Medulla oblongata (tissue), 1 donor: ENCODE measurements at regions not wholly inside any gene's neighbourhood (a gene's known extent, or its start where the extent isn't known, plus 50 kb on each side); places are given as distances from the start of the nearest gene placed in this dataset.
"Not testable (repeated sequence)": the region's sequence is repeated elsewhere in the genome, so short reads cannot be mapped to it uniquely, and the experiment has no call there.

Experiments
- DNase-seq: peaks from one replicate; pipeline ENCODE4 v3.0.0-alpha.2; 2015; ENCODE audit errors: extremely low spot score

DNA sequence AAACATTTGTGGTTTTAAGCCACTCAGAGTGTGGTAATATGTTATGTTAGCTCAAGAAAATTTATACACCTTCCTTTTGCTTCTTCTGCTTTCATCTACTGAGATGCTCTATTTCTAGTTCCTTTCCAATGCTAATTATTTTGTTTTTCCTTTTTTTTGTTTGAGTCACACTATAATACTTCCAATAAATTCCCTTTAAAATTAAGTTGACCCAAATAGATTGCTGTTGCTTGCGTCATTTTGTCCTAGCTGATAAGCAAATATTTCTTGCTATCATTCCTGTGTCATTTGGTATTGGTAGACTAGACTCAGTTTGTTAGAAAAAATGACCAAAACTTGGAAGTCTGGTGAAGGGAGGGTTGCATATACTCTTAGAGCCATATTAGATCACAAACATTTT, 437.0 kb upstream of the CNTN6 start:
- no peak for DNase-seq

DNA sequence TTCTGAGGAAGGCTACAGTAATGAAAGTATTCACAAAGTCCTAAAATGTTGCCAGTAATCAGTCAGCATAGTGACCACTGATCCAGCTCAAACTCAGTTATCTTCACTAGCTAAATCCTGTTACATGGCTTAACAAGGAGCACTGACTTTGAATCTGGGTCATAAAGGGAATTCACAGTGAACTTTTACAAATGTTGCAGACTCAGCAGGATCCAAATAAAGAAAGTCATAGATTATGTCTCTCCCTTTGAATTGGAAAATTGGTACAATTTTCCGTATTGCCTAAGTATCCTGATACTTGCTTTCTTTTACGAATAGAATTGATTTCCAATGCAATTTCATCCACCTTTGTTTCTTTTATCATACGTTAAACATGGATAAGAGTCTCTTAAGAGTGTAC, 431.5 kb upstream of the CNTN6 start:
- DNase-seq, result no peak

DNA sequence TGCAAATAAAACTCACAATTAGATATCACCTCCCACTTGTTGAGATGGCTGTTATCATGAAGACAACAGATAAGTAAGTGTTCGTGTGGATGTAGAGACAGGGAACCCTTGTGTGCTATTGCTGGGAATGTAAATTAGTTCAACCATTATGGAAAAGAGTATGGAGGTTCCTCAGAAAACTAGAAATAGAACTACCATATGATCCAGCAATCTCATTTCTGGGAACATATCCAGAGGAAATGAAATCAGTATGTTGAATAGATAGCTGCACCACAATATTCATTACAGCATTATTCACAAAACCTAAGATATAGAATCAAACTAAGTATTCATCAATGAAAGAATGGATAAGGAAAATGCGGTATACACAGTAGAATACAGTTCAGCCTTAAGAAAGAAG, 418.7 kb upstream of the CNTN6 start:
- no peak for DNase-seq

DNA sequence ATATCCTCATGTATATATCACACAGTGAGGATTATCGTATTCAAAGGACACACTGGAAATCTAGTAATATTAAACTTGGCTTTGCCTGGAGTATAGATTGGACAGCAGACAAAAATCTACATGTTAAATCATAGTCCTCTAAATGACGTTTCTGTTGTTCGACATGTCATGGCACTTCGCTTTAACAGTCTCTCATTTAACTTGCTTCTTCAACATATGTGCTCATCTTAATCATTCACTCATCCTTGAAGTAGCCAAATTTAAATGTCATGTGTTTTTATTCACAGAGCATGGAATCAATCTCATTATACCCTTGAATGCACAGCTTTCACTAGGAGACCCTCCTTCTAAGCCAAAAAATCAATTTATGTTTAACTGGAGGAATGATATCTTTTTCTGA, 417.0 kb upstream of the CNTN6 start:
- no peak for DNase-seq

DNA sequence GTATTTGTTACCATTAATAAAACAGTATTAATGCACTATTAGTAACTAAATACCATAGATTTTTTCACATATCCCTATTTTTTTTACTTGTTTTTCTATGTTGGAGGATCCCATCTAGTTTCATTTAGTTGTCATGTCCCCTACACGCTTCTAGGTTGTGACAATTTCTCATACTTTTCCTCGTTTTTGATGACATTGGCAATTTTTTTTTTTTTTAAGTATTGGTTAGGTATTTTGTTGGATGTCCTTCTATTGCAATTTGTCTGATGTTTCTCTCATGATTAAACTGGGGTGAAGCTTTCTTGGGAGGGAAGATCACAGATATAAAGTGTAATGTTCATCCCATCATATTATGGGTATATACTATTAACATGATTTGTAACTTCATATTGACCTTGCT, 409.1 kb upstream of the CNTN6 start:
- no peak for DNase-seq

DNA sequence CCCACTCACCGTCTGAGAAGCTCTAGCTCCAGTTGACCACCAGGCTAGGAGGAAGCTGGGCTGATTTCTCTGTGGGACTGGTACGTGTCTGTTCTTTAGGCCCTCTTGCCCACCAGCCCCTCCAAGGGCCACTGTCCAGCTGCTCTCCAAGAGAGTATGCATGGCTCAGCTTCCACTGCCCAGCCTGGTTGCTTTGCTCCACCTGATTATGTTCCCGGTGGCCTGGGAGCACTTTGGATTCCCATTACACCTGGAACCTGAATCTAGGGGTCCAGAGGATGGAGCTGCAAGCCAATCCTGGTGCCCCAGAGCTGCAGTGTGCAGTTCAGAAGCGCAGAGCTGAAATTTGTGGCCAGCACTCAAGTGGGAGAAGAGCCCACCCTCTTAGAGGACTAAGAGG, 402.1 kb upstream of the CNTN6 start:
- no peak for DNase-seq

DNA sequence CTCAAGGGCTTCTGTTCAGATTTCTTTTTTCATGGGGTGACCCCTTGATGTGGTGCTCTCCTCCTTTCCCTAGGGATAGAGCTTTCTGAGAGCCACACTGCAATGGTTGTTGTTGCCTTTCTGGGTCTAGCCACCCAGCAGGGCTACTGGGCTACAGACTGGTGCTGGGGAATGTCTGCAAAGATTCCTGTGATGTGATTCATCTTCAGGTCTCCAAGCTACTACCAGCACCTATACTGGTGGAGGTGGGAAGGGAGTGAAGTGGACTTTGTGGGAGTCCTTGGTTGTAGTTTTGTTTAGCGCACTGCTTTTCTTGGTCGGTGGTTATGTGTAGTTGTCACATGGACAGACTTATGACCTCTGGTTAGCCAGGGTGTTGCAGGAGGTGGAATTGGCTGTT, 392.3 kb upstream of the CNTN6 start:
- DNase-seq, result no peak

DNA sequence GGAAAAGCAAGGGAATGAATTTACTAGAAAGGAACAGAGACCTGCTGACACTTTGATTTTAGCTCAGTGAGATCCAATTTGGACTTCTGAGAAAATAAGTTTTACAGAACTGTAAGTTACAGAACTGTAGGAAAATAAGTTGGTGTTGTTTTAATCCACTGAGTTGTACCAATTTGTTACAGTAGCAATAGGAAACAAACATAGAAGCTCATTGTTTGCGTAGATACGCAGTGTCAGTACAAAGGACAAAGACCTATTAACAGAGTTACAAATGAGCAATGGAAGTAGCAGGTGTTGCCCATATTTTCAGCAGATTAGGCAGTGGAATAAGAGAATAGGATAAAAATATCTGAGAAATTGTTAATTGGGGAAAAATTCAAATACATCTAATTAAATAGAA, 385.8 kb upstream of the CNTN6 start:
- peak; percentile 78 for DNase-seq

DNA sequence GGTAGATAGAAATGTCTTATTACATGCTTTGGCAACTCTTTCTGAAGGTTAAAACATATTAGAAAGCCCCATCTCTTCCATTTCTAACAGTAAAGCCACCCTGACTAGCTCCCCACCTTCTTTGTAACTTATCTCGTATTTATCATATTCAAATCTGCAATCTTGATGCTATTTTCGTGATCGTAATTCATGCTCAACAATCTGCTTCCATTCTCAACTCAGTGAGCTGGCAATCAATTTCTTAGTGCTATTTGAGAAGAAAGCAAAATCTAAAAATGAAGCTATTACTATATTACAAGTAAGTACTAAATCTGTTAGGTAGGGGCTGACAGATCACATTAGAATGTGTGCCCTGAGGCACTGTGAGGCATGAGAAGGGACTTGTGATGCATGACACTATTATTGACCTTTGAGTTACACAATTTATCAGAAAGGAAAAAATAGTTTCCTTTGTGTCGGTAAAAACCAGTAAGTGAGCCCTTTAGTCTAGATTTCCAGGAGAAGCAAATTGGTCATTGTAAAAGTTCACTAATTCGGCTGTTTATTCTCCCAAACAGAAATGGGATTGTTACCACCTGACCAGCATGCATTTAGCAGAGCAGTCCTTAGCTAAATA, 379.7 kb upstream of the CNTN6 start:
- no peak for DNase-seq

DNA sequence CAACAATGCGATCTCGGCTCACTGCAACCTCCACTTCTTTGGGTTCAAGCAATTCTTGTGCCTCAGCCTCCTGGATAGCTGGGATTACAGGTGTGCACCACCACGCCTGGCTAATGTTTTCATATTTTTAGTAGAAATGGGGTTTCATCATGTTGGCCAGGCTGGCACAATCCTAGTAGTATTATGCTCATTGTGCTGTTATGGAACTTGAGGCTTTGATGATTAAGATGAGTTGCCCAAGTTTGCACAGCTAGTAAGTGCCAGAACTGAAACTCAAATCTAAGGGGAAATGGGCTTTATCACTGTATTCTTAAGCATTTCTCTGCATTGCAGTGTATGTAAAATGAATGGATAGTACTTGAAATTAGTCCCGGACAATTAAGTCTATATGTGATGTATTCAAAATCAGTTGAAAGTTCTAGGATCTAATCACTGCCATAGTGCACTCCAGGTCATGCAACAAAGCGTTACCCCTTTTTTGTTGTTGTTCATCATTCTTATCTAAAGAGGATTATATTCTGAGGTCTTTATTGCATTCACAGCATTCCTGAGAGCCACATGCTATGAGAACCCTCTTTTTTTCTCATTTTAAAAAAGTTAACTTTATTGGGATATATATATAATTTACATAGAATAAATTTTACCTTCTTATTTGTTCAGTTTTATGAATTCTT, 378.7 kb upstream of the CNTN6 start:
- no peak for DNase-seq

DNA sequence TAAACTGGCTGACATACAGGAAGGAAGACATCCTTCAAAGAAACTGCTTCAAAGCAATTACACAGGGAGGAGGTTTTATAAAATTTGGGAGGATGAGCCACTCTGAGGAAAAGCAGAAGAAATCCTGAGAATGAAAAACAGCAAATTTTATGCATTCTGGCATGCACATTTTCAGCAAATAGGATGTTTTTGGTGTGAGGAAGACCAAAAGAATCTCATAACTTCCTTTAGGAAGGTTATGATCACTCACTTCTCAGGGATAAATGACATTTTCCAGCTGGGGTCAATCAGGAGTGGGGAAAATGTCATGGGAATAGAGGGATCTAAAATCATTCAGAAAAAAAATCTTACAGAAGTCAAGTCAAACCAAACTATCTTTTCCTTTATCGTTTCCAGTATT, 371.7 kb upstream of the CNTN6 start:
- no peak for DNase-seq

DNA sequence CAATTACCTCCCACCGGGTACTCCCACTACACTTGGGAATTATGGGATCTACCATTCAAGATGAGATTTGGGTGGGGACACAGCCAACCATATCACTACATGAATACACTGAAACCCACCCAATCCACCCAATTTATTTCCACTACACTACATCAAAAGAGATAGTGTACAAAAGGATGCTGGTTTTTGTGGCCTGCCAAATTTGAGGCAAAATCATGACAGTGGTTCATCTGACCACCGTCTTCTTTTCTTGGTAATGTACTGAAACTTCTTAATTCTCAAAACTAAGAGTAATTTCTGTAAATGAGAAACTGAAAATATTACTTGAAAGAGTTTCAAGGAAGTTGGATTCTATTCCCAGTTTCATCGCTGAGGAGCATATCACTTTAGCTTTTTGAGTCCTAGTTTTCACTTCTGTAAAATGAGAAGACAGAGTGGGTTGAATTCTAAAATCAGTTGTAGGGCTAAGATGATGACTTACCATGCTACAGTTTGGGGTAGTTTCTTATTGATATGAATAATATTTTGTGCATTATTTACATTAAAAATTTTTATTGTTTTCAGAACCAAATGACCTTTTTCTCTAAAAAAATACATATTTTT, 360.4 kb upstream of the CNTN6 start:
- DNase-seq, result no peak

DNA sequence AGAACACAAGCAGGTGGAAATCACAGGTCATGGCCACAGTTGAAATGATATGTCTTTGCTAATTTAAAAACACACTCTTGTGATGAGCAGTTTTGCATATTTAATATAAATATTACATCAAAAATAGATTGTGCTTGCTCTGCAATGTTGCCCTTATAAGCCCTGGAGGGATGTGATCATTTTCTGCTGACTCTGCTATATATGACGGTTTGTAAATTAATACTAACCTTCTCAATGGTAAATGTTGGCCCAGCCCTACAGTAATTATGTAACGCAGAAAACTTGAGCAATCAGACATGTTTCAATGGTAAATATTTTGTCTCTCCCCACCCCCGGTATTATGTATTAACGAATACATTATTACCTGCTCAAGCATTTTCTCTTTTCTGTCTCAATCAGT, 359.5 kb upstream of the CNTN6 start:
- no peak for DNase-seq

DNA sequence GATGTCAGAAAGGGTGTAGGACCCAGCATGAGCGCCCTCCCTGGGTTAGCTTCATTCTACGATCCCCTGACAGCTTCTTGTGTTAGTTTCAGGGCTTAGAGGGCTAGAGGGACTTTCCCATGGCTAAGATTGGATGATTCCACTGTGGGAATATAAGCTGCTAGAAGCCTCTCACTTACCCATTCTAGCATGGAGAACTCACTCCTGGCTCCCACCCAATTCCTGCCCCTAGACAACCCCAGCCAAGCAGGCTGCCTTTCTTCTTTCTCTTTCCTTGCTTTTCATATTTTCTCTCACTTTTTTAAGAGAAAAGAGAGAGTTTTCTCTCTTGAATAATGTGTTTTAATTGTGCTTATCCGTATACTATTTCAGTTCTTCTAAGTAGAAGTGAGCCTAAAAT, 335.1 kb upstream of the CNTN6 start:
- no peak for DNase-seq

DNA sequence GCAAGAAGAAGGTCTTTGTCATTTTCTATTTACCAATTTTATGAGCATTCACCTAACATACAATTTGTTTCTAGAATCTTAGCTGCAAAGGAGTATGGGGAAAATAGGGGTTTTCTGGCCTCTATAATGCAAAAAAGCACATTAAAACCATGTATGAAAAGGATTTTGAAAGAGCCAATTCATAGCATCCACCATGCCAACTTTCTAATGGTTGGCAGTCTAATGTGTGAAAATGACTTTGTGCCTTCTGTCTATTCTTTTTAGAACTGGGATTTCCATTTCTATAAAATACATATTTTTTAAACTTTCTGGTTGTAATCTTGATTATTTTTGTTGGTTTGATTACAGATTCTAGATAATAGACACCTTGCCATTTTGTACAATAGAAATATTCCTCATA, 333.7 kb upstream of the CNTN6 start:
- no peak for DNase-seq

DNA sequence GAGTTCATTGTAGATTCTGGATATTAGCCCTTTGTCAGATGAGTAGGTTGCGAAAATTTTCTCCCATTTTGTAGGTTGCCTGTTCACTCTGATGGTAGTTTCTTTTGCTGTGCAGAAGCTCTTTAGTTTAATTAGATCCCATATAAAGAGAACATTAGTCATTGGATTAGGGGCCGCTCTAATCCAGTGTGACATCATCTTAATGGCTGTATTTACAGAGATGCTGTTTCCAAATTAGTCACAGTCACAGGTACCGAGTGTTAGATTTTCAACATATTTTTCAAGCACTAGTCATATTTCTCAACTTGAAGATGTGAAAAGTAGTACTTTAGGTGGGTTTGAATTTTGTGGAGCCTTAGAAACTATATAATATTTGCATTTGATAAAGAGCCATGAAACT, 319.4 kb upstream of the CNTN6 start:
- DNase-seq, result not testable (repeated sequence)

DNA sequence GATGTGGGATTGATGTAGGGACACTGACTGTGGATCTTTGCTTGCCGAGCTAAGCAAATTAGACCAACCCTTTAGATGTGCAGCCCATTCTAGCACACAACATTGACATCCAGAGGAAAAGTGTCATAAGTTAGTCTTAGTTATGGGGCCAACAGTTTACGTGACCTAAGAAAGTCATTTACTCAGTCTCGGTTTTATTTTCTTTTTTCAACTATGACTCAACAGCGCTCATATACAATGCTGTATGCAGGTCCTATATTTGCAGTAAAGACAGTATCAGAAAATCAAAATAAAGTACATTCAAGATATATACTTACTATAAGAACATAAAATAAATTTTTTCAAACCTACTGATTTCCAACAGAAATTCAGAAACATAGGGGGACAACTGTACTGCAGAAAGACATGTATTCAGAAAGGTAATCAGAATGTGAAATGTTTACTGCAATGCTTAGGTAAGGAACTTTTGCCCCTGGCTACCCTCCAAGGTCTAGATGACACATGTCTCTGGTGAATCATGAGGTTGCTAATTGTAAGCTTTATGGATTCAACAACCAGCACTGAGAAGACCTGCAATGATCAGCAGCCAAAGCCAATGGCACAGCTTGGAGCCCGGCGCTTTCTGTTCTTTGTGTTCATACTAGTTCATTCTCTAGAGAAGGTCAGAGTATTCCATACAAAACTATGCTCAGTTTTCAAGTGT, 317.5 kb upstream of the CNTN6 start:
- DNase-seq, result no peak

DNA sequence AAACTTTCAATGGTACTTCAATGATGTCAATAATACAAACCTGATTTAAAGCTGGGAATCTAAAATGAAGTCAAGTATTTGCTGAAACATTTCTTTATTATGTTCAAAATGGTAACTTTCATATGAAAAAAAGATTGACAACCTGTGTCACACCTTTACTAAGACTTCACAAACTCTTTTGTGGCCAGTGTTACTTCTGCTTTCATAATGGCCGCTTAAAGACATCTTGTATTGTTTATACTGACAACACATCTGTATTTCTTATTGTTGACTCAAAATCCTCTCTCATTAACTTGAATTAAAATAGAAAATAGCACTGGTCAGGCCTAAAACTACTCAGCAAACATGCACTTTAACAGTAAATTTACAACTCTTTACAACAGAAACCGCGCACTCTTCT, 312.3 kb upstream of the CNTN6 start:
- DNase-seq, result no peak

DNA sequence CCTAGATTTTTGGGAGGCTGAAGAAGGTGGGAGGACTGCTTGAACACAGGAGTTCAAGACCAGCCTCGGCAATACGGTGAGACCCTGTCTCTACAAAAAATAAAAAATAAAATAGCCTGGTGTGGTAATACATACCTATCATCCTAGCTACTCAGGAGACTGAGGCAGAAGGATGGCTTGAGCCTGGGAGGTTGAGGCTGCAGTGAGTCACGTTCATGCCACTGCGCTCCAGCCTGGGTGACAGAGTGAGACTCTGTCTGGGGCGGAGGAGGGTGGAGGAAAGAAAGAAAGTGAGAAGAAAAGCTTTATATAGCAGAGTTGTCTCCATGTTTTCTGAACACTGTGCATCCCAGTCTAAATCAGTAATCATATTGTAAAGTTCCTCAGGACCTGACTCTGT, 301.4 kb upstream of the CNTN6 start:
- DNase-seq, result no peak

DNA sequence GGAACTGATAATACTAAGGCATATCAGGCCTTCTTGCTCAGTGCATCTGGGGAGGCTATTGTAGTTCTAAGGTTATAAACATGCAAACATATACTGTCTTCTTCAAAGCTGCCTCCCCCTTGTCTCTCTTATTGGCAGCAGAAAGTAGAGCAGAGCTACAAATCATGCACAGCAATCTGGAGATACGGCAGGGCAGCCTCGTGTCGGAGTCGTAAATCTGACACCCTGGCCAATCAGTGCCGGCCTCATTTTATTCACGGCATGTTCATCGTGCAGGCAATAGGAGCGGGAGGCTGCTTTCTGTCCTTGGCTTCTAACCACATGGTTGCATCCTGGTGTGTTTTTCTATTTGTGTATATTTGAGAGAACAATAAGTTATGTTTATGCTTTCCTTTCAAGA, 300.2 kb upstream of the CNTN6 start:
- DNase-seq, result no peak

DNA sequence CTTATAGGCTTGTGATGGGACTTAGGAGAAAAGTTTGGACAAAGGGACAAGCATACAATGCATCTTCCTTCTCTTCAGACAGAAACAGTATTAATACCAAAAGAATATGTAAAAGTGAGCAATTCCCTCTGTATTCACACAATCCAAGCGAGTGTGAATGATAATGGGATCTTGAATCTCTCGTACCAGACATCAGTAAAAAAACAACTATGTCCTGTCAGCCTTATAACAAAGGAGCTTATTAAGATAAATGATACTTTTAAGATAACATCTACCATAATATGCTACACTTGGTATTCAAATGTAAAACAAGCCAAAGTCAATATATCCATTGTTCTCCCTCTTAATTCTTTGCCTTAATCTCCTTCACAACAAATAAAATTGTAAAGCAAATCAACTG, 288.6 kb upstream of the CNTN6 start:
- DNase-seq, result no peak

DNA sequence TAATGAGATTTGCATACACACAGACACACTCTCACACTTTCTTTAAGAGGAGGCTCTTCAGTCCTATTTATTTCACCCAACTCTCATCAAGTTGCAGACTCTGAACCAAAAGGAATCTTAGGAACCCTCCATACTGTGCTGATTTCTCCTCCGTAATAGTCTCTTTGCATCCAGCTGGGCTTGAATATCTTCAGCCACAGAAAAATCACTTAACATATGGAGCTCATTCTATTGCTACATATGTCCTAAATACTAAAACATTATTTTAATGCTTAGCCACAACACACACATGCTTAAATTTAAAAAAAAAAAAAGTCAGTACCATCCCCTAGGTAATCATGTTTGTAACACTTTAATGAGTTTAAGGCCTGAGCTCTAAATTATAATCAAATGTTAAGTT, 287.5 kb upstream of the CNTN6 start:
- no peak for DNase-seq

DNA sequence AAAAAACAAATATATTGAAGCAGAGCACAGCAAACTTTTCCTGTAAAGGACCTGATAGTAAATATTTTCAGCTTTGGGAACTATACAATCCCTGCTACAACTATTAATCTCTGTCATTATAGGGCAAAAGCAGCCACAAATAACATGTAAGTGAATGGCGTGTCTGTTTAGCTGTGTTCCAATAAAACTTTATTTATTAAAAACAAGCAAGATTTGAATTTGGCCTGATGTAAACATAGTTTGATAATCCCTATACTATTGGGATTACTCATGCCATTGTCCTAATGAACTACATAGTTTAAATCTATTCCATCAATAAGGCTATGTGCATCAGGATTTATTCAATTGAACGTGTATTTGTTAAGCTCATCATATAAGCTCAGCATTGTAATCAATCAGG, 286.8 kb upstream of the CNTN6 start:
- DNase-seq, result no peak
